Stimulated activated CD8-positive, alpha-beta memory T cell treated with anti-CD3 and anti-CD28 coated beads, Interleukin-4, amount 100 ng/mL, for 1 hour (primary cell): ENCODE measurements at regions not wholly inside any gene's neighbourhood (a gene's known extent, or its start where the extent isn't known, plus 50 kb on each side); places are given as distances from the start of the nearest gene placed in this dataset.

Source experiments
- DNase-seq, 2 donors: peaks; one replicate each; pipeline ENCODE4 v3.0.0-alpha.2; 2020; ENCODE audit warnings: low read depth in 2 of 2, low spot score in 1 of 2

DNA sequence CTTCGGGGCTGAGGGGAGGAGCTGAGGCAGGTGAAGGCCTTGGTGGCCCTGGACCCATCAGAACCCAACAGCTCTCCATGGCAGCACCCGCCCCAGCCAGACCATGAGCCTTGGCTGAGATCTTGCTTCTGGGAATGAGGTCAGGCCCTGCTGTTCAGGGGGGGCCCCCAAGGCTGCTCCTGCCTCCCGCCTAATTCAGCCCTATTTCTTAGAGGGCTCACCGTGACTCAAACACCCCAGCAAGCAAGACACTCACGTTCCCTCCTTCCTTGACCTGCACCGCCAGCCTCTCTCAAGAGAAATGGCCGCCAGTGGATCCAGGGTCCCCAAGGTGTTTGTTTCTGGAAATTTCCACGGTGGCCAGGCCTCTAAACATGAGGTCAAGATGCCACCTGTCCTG is 61.4 kb upstream of the PPP1R26 start:
- no peak for DNase-seq

DNA sequence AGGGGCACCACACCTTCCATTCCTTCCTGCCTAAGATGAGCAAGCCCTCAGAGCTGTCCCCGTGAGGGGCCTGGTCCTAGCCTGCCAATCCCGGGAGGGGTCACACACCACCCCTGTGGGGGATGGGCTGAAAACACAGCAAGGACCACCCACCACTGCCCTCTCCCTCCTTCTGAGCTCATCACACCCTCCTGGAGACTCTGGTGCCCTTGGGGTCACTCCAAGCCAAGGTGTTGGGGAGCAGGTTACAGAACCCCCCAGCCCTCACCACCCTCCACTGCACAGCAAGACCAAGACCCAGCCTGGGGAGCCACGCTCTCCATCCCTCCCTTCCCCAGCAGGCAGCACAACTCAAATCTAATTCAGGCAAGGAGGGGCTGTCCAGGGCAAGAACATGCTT is 60.5 kb upstream of the PPP1R26 start:
- no peak for DNase-seq

DNA sequence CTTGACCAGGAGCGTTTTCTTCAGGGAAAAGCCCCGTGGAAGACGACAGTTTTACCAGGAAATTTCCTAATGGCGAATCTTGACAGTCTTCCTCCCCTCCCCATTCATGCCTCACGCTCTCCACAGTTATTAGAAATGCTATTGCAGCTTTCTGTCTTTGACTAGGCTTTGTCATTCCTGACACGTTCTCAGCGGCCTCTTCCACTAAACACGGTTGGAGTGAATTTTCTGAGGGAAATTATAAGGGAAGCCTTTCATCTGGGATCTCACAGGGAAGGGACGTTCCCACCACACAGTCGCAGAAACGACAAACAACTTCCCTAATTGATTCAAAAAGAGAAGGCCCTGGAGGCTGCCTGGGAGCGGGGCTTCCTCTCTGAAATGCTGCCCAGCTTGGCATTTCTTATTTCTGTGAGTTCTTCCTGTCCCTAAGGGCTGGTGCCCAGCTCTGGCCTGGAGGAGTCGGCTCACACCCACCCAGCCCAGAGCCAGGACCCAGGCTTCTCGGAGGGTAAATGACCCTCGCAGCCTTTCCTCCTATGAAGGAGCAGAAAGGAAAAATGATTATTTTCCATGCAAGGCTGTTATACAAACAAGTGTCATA is 57.1 kb upstream of the PPP1R26 start:
- DNase-seq, result no peak

DNA sequence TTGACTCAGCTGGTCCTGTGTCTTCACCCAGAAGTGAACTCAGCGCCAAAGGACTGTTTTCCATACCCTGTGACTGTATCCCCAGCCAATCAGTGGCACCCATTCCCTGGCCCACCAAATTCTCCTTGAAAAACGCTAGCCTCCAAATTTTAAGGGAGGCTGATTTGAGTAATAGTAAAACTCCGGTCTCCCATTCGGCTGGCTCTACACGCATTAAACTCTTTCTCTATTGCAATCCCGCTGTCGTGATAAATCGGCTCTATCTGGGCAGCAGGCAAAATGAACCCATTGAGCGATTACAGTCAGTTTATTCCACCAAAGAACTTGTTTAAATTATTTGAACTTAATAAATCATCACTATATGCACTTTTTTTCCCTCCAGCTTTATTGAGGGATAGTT is 55.9 kb upstream of the PPP1R26 start:
- DNase-seq, result no peak
